Neural cell (in vitro differentiated cells): ENCODE measurements at regions not wholly inside any gene's neighbourhood (a gene's known extent, or its start where the extent isn't known, plus 50 kb on each side); places are given as distances from the start of the nearest gene placed in this dataset.
A peak's percentile ranks its signal among the peaks of the same experiment; 100 is the strongest.

Experiments used
- H2AFZ ChIP-seq: fragments of 200-600, 300-800 bp; sonication (generic), shearing (Covaris generic); 2 replicates; pipeline ENCODE4 v1.6.0; 2014; ENCODE audit warnings: low read depth, mild to moderate bottlenecking, antibody characterized with exemption, low read length, moderate library complexity
- H3F3A ChIP-seq: fragments of 200-600 bp; shearing (Covaris generic); 2 replicates; pipeline ENCODE4 v1.6.1; 2016; ENCODE audit warnings: mild to moderate bottlenecking, moderate library complexity, mixed read lengths, antibody characterized with exemption, low read length; ENCODE audit not compliant: insufficient read depth, poor library complexity, severe bottlenecking
- H3K27ac ChIP-seq: fragments of 200-600, 300-800 bp; sonication (generic), shearing (Covaris generic); 2 replicates; pipeline ENCODE4 v1.5.1; 2014; ENCODE audit warnings: mild to moderate bottlenecking, low read length, moderate library complexity
- H3K27me3 ChIP-seq: fragments of 300-800, 200-600 bp; sonication (generic), shearing (Covaris generic); 2 replicates; pipeline ENCODE4 v1.6.0; 2014; ENCODE audit warnings: mild to moderate bottlenecking, low read depth, low read length, moderate library complexity; ENCODE audit not compliant: insufficient read depth
- H3K36me3 ChIP-seq: fragments of 300-800, 200-600 bp; sonication (generic), shearing (Covaris generic); 2 replicates; pipeline ENCODE4 v1.5.1; 2014; ENCODE audit warnings: mild to moderate bottlenecking, antibody characterized with exemption, low read length, moderate library complexity; ENCODE audit not compliant: insufficient read depth
- H3K4me2 ChIP-seq: fragments of 300-800, 200-600 bp; sonication (generic), shearing (Covaris generic); 2 replicates; pipeline ENCODE4 v1.6.0; 2014; ENCODE audit warnings: mild to moderate bottlenecking, low read length
- H3K4me3 ChIP-seq: fragments of 300-800, 200-600 bp; sonication (generic), shearing (Covaris generic); 2 replicates; pipeline ENCODE4 v1.5.1; 2014; ENCODE audit warnings: mild to moderate bottlenecking, low read length, moderate library complexity
- H3K79me2 ChIP-seq: fragments of 200-600 bp; shearing (Covaris generic); replicated peaks from 2 replicates; pipeline ENCODE4 v1.6.0; 2014; ENCODE audit warnings: mild to moderate bottlenecking, low read length, moderate library complexity; ENCODE audit not compliant: insufficient read depth
- H3K9ac ChIP-seq: fragments of 300-800, 200-600 bp; sonication (generic), shearing (Covaris generic); 2 replicates; pipeline ENCODE4 v1.6.1; 2016; ENCODE audit warnings: mild to moderate bottlenecking, low read length, mixed read lengths
- H3K9me2 ChIP-seq: fragments of 200-600 bp; shearing (Covaris generic); 2 replicates; pipeline ENCODE4 v1.6.1; 2016; ENCODE audit warnings: mild to moderate bottlenecking, low read length, mixed read lengths; ENCODE audit not compliant: insufficient read depth
- H3K9me3 ChIP-seq: fragments of 200-600, 300-800 bp; sonication (generic), shearing (Covaris generic); 2 replicates; pipeline ENCODE4 v1.6.1; 2016; ENCODE audit warnings: mild to moderate bottlenecking, mixed run types, low read length, moderate library complexity, mixed read lengths
- H4K20me1 ChIP-seq: fragments of 200-600 bp; shearing (Covaris generic); 2 replicates; pipeline ENCODE4 v1.6.1; 2016; ENCODE audit warnings: mild to moderate bottlenecking, mixed run types; ENCODE audit not compliant: insufficient read depth
- CTCF ChIP-seq: fragments of 450-650 bp; IDR thresholded peaks from 2 replicates; pipeline ENCODE4 v1.5.1; 2014; ENCODE audit warnings: antibody characterized with exemption, mild to moderate bottlenecking, moderate library complexity; ENCODE audit not compliant: poor library complexity, severe bottlenecking
- EP300 ChIP-seq: fragments of 450-650 bp; conservative IDR thresholded peaks from 2 replicates; pipeline ENCODE4 v1.6.1; 2014; ENCODE audit warnings: antibody characterized with exemption, mild to moderate bottlenecking, moderate library complexity; ENCODE audit not compliant: poor library complexity, severe bottlenecking
- EZH2 ChIP-seq: fragments of 200-600, 300-800 bp; shearing (Covaris generic), sonication (generic); IDR thresholded peaks from 2 replicates; pipeline ENCODE4 v1.6.1; 2014; ENCODE audit warnings: antibody characterized with exemption, low read length, borderline replicate concordance, mild to moderate bottlenecking; ENCODE audit not compliant: insufficient read depth, poor library complexity, severe bottlenecking
- MXI1 ChIP-seq: fragments of 450-650 bp; conservative IDR thresholded peaks from 2 replicates; pipeline ENCODE4 v1.6.1; 2014; ENCODE audit warnings: antibody characterized with exemption, mild to moderate bottlenecking; ENCODE audit not compliant: poor library complexity, severe bottlenecking
- POLR2AphosphoS5 ChIP-seq: IDR thresholded peaks from 2 replicates; pipeline ENCODE4 v1.6.1; 2012
- RAD21 ChIP-seq: fragments of 450-650 bp; conservative IDR thresholded peaks from 2 replicates; pipeline ENCODE4 v1.6.1; 2014; ENCODE audit warnings: antibody characterized with exemption, mild to moderate bottlenecking, moderate library complexity
- REST ChIP-seq: IDR thresholded peaks from 2 replicates; pipeline ENCODE4 v1.6.1; 2012; ENCODE audit warnings: borderline replicate concordance
- SMC3 ChIP-seq: fragments of 450-650 bp; conservative IDR thresholded peaks from 2 replicates; pipeline ENCODE4 v1.6.1; 2014; ENCODE audit warnings: antibody characterized with exemption, mild to moderate bottlenecking, moderate library complexity; ENCODE audit not compliant: poor library complexity
- TAF1 ChIP-seq: IDR thresholded peaks from 2 replicates; pipeline ENCODE4 v1.6.1; 2012; ENCODE audit warnings: low read depth

GRCh38 chr2:176638167-176639015 lies 369.1 kb downstream of the MTX2 start:
- peaks cover 94% of the 10 kb centered on the region for H3K27me3 ChIP-seq
- H3K79me2 ChIP-seq, result no peaks in the 10 kb centered on the region

GRCh38 chr2:176639016-176639343 lies 369.7 kb downstream of the MTX2 start:
- no peak overlapping the region for H3K9ac ChIP-seq
- no peak overlapping the region for H3K4me3 ChIP-seq
- H2AFZ ChIP-seq, result no peak overlapping the region
- H3K27ac ChIP-seq, result no peak overlapping the region
- H3K79me2 ChIP-seq, result no peaks in the 10 kb centered on the region
- no peak overlapping the region for H3K4me2 ChIP-seq
- H4K20me1 ChIP-seq, result no peaks in the 10 kb centered on the region
- H3K27me3 ChIP-seq, result peaks cover 93% of the 10 kb centered on the region
- H3K9me3 ChIP-seq, result no peaks in the 10 kb centered on the region
- no peaks in the 10 kb centered on the region for H3K9me2 ChIP-seq
- no peaks in the 10 kb centered on the region for H3K36me3 ChIP-seq
- H3F3A ChIP-seq, result no peaks in the 10 kb centered on the region
- TF ChIP-seq SMC3, result no peak
- TF ChIP-seq EP300, result no peak
- no peak for TF ChIP-seq POLR2AphosphoS5
- no peak for TF ChIP-seq REST
- no peak for TF ChIP-seq RAD21
- no peak for TF ChIP-seq TAF1
- TF ChIP-seq EZH2, result no peak

More at GRCh38 chr2:176638167-176639015, 369.1 kb downstream of the MTX2 start:
- H3K36me3 ChIP-seq, result no peaks in the 10 kb centered on the region
- H3K9me2 ChIP-seq, result no peaks in the 10 kb centered on the region
- H3K9ac ChIP-seq, result peak overlapping the region; percentile 46
- TF ChIP-seq POLR2AphosphoS5 (no peak), RAD21 (peak; percentile 97), SMC3 (peak; percentile 96), CTCF (peak; percentile 88), EP300 (no peak), REST (no peak), MXI1 (peak; percentile 19)
- no peak overlapping the region for H3K27ac ChIP-seq
- no peaks in the 10 kb centered on the region for H3F3A ChIP-seq
- H3K4me3 ChIP-seq, result peak overlapping the region; percentile 70
- H3K4me2 ChIP-seq, result peak overlapping the region; percentile 63
- no peak overlapping the region for H2AFZ ChIP-seq
- H3K9me3 ChIP-seq, result no peaks in the 10 kb centered on the region
- no peaks in the 10 kb centered on the region for H4K20me1 ChIP-seq
